Sciatic nerve (tissue), 2 donors: ENCODE measurements at regions not wholly inside any gene's neighbourhood (a gene's known extent, or its start where the extent isn't known, plus 50 kb on each side); places are given as distances from the start of the nearest gene placed in this dataset.

Source experiments
- ATAC-seq: fragments of 200-7000 bp; cut with Tn5 transposase; one replicate; pipeline ENCODE4 v1.9.1; 2020; ENCODE audit warnings: mild to moderate bottlenecking, moderate library complexity
- DNase-seq: peaks from one replicate; pipeline ENCODE4 v3.0.0-alpha.2; 2020; ENCODE audit warnings: low spot score
- intact Hi-C: fragments of 100-400 bp; cut with DNase I; formaldehyde crosslinking; loops from one replicate; pipeline ENCODE4 v1.14.2; 2022
- donor health status: DM: no; HTN: no; CAD: no.
- donor health status: DM: no; HTN: no; CAD: no.

DNA sequence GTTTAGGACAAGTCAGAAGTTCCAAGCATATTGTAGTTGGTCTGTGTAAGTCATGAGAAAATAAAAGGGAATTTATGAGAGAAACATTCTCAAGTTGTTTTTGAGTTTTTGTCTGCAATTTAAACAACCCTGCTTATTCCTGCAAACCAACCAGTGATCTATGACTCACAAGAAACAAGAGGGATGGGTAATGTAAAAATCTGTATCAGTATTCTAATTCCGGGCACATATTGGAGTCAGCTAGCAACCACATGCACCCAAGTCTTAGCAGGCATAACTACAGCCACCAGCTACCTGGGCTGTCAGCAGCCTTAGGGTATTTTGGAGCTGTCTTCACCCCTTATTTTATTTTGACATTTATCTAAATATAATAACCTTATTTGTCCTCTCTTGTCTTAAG lies 128.7 kb upstream of the APC start:
- ATAC-seq = no peak
- intact Hi-C loops = no loop called here
- no peak for DNase-seq

- ATAC-seq (no peak), DNase-seq (no peak)
- intact Hi-C loops = no loop called here
These were observed 125.0 kb upstream of the APC start for GRCh38 chr5:112612663-112613062.

- intact Hi-C loops = no loop called here
- ATAC-seq = no peak
- no peak for DNase-seq
These were observed 123.4 kb upstream of the APC start for GRCh38 chr5:112614285-112614684.

DNA sequence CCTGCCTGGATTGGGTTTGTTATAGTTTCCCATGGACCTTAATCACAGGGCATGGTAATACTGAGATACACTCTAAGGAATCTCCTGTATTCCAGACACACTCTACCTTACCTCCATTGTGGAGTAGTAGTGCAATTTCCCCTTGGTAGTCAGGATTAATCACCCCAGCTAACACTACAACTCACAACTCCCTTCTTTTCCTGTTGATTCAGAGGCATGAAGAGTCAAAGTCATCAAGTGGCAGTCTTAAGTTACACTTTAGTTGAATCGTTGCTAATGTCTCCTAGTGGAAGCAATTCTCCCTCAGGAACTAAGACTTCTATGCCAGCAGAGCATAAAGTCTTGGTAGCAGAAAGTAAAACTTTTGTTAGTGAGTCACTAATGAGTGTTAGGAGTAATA lies 122.7 kb upstream of the APC start:
- no peak for DNase-seq
- ATAC-seq = no peak
- intact Hi-C loops = no loop called here

- DNase-seq (no peak), ATAC-seq (peak; percentile 42)
- intact Hi-C loops = no loop called here
These were observed 120.7 kb upstream of the APC start for GRCh38 chr5:112616812-112617547.

DNA sequence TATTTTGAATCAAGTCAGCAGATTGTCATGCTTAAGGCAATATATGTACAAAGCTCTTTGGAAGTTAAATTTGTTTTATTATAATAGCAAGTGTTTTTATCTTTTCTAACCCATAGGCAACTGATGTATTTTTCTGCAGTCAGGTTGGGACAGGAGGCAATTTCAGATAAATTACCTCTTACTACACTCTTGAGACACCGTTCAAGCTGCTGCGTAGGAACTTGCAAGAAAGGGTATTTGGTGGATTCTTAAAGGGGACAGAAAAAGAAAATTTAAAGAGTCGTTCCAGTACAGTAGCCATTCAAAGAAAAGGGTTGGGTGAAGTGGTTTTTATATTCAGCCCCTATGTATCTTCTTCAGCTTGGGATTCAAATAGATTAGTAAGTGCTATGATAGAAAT lies 112.4 kb upstream of the APC start:
- no peak for ATAC-seq

DNA sequence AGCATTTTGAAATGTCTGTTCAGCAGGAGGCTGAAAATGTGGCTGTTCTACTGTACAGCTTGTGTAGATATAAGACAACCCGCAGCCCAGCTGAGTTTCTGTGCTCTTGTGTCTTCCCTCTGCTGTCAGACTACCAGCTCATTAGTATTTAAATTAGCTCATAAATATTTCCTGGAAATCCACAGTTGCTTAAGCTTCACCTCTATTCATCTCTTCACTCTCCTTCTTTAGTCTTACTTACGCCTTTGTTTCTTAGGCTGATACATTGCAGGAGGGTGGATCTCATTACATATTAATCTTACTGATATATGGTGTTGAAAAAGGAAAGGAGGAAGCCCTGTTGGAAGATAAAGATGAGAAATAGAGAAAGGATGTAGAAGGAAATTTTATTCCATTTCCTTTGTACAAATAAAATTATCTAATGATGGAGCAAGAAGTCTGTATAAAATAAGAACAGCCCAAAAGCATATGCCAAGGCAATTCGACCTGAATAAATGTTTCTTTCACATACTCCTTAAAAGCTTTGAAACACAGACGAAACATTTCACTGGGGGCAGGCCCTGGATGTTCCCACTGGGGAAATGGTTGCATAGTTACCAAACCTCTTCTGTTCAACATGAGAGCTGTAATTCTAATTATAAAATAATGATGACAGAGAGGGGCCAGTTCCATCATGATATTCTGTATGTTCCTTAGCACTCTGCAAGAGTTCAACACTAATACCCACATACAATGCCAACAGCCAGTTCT lies 111.8 kb upstream of the APC start:
- no peak for DNase-seq
- intact Hi-C loops = no loop called here
- ATAC-seq = peak; percentile 62

More for the DNA sequence above, 112.4 kb upstream of the APC start:
- no peak for DNase-seq
- intact Hi-C loops = no loop called here

- ATAC-seq = no peak
- intact Hi-C loops = no loop called here
- DNase-seq = no peak
These were observed 111.0 kb upstream of the APC start for GRCh38 chr5:112626715-112627114.

DNA sequence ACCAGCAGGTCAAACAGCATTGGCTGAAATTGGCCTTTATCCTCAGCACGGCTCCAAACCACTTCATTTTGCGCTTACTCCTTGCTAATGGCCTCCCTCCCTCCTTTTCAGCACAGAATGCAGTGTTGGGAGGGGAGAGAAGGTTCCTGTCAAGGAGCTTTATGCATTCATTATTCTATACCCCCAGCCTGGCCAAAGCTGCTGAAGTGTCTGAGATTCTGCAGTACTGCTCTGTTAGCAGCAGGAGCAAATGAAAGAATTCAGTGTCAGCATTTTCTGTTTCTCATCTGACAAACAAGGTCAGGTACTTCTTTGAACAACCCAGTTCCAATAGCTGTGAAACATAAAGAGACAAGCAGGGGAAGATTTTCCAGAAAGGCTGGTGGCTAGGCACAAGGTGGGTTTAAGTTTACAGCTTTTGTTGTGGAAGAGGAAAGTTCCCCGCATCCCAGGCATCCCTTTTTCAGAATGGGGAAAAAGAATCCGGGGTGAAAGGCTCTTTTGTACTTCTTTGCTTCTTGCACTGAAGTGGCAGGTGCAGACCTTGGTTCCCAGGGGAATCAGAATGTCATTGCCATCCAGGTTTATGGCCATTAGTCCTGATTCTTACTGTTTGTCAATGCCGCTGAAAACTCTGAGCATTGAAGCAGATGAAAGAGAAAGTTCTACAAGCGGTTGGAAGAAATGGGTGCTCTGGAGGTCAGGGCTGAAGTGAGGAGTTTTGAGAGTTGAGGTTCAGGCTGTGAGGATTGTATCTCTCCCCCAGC lies 109.3 kb upstream of the APC start:
- DNase-seq (no peak), ATAC-seq (no peak)
- intact Hi-C loops = no loop called here

- ATAC-seq (no peak), DNase-seq (no peak)
- intact Hi-C loops = no loop called here
These were observed 107.3 kb upstream of the APC start for GRCh38 chr5:112630246-112631009.

GRCh38 chr5:112634166-112634565 lies 103.5 kb upstream of the APC start:
- no peak for DNase-seq

DNA sequence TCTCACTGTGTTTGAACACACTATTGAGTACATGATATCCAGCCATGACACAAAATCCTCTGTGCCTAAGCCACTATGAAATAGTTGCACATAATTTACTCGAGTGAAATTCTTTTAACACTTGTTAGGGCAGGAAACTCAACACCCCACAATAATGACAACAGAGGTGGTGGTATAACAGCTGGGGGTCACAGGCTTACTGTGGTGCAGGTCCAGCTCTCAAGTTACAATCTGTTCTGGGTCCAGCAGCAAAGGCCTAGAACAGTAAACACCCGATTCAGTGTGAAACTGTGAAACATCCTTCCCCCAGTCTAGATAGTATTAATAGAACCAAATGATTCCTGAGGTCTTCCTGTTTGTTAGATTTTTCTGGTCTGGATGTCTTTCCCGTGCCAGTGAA lies 102.9 kb upstream of the APC start:
- ATAC-seq = no peak

More at GRCh38 chr5:112634166-112634565, 103.5 kb upstream of the APC start:
- intact Hi-C loops = no loop called here
- no peak for ATAC-seq

GRCh38 chr5:112635276-112635675 lies 102.4 kb upstream of the APC start:
- intact Hi-C loops = no loop called here
- no peak for ATAC-seq
- DNase-seq = no peak

More for the DNA sequence above, 102.9 kb upstream of the APC start:
- DNase-seq = no peak
- intact Hi-C loops = no loop called here

- intact Hi-C loops = no loop called here
- DNase-seq (no peak), ATAC-seq (no peak)
These were observed 101.6 kb upstream of the APC start for GRCh38 chr5:112635771-112636731.

- intact Hi-C loops = no loop called here
- DNase-seq (no peak), ATAC-seq (no peak)
These were observed 100.9 kb upstream of the APC start for GRCh38 chr5:112636751-112637150.

DNA sequence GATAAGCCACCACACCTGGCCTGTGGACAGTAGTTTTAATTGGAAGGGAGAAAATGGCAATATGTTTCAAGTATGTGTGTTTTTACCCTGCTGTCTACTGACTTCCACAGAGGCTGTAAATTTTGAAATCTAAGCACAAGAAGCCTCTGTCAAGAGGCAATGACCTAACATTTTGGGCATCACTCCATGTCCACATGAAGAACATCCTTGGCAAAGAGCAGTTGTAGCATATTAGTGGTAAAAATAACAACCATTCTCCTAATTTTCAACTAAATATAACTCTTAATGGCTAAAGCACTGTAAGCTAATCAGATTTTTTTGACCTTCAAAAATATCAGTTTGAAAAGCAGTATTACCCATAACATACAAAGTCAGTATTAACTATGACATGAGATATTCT lies 100.3 kb upstream of the APC start:
- intact Hi-C loops = no loop called here
- peak; percentile 82 for ATAC-seq
- no peak for DNase-seq

- intact Hi-C loops = no loop called here
- ATAC-seq = peak; percentile 72
- DNase-seq = no peak
These were observed 97.1 kb upstream of the APC start for GRCh38 chr5:112640546-112640945.

GRCh38 chr5:112641515-112642110 lies 96.1 kb upstream of the APC start:
- ATAC-seq = no peak
- intact Hi-C loops = no loop called here

More at GRCh38 chr5:112641515-112642110, 96.1 kb upstream of the APC start:
- no peak for DNase-seq
